ENCODE measurements at regions not wholly inside any gene's neighbourhood (a gene's known extent, or its start where the extent isn't known, plus 50 kb on each side); places are given as distances from the start of the nearest gene placed in this dataset.

DNA sequence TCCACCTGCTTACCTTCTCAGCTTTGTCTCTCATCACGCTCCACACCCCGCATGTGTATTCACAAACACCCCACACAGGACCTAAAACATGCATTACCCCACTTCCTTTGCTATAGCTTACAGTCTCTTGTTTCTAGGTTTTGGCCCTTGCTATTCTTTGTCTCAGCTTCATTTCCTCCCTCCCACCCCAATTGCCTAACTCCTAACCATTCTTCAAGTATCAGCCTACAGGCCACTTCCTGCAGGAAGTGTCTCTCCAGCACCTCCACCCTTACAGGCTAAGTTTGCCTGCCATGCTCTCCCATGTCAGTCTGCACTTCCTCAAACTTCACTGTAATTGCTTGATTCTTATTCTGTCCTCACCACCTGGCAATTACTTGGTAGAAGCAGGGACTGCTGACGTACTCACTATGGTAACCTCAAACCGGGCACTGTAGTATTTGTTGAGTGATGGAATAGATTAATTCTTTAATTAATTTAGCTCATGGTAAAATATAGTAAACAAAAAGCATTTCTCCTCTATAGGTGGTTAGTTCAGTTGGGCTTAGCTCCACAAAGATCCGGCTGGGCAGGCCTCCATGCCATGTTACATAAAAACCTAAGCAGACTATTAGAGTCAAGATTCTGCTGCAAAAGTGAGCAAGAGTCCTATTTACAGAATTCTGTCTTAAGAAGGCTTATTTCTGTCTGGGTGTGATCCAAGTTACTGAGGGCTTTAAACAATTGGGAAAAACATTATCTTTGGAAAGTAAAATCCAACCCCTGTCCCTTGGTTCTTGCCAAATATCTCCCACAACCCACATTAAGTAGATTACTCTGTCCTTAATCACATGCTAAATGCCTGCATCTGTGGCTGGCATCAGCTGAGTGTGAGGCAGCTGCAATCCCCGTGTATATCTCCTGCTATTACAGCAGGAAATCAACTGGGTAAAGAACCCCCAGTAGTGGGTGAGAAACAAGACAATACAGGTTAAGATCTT is 124.7 kb upstream of the CPEB2 start:
- no peak for DNase-seq (ENCODE audit: low read depth)

DNA sequence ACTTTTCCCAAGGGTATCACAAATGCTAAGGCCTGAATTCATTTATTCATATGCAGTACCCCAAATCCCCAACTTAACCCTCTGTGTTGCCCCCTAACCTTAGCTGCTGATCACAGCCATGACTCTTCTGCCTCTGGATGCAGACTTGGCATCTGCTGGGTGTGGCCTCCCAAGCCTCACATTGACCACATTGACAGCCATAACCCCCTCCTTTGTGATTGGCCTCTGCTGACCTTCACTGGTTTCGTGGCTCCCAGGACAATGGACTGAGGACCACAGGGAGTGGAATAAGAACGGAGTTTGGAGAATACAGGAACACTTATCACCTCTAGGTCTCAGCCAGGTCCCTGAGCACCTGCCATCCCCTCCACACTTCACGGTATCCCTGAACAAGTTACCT is 123.6 kb upstream of the CPEB2 start:
- no peak for DNase-seq (ENCODE audit: low read depth)

DNA sequence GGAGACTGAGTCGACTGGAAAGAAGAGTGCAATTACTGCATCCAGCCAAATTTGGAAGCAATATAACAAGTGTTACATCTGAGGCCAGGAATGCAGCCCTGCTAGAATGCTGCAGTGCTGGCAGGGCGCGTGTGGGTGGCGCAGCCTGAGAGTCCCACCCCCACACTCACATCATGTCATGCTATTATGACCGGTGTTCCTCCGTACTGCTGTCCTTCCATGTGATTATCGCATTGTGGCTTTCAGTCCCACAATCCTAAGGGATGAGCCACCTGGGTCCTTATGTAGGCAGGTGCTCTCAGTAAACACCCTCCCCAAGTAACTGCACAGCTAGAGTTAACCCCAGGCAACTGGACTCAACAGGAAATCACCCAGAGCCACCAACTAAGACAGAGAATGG is 122.6 kb upstream of the CPEB2 start:
- no peak for DNase-seq (ENCODE audit: low read depth)

DNA sequence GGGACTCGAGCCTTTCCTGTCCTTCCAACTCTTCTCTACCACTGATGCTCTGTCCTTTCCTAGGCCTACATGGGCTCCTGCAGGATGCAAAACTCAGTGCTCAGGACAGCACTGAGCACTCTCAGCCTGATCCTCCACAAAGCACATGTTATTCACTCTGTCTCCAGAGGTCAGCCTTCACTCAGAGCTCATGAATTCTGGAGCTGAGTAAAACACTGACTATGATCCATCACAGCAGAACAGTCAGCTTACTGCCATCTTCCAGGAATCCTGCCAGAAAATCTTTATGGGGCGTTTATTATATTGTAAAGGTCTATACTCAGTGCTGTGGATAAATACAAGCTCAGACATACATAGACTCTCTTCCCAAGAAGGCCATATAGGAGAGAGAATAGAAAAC is 121.5 kb upstream of the CPEB2 start:
- no peak for DNase-seq (ENCODE audit: low read depth)

DNA sequence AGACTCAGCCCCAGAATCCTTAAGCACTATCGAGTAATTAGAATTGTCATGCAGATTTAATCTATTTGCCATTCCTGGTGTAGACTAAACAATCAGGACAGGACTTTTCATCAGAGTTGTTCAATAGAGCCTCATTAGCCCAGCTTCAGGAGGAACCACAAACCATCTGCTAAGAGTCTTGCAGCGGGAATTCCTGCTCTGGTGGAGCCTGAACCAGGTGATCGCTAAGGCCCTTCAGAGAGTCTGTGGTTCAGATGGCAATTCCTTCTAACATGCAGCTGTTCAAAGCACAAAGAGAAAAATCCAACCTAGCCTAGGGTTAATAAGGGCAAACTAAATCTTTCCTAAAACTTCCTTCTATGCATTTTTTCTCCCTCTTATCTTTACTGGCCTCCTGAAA is 119.1 kb upstream of the CPEB2 start:
- DNase-seq (ENCODE audit: low read depth) = no peak

DNA sequence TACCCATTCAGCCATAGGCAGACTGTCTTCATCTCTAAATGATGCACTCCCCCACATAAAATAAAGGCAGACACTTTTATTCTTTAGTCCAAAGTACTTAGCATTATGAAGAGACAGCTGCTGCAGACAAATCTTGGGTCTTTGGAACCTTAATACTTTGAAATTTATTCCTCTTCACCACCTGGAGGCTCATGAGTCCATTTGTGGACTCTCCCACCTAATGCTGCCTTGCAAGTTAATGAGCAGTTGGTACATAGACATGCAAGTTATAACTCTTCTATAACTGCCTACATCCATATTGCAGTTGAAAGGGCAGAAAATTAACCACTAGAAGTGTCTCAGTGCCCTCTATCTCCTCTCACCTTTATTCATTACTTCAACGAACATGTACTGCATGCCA is 118.6 kb upstream of the CPEB2 start:
- DNase-seq (ENCODE audit: low read depth) = no peak

DNA sequence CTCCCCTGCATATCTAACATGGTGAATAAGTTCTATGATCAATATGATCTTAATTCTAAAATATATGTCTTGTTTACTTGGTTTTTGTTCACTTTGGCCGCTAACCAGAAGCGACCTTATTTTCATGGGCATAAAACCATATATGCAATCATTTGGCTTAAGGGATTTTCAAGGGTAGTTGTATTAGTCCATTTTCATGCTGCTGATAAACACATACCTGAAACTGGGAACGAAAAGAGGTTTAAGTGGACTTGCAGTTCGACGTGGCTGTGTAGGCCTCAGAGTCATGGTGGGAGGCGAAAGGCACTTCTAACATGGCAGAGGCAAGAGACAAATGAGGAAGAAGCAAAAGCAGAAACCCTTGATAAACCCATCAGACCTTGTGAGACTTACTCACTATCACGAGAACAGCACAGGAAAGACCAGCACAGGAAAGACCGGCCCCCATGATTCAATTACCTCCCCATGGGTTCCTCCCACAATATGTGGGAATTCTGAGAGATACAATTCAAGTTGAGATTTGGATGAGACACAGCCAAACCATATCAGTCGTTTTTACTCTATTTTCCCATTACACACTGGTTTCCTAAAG is 114.3 kb upstream of the CPEB2 start:
- DNase-seq (ENCODE audit: low read depth) = no peak

DNA sequence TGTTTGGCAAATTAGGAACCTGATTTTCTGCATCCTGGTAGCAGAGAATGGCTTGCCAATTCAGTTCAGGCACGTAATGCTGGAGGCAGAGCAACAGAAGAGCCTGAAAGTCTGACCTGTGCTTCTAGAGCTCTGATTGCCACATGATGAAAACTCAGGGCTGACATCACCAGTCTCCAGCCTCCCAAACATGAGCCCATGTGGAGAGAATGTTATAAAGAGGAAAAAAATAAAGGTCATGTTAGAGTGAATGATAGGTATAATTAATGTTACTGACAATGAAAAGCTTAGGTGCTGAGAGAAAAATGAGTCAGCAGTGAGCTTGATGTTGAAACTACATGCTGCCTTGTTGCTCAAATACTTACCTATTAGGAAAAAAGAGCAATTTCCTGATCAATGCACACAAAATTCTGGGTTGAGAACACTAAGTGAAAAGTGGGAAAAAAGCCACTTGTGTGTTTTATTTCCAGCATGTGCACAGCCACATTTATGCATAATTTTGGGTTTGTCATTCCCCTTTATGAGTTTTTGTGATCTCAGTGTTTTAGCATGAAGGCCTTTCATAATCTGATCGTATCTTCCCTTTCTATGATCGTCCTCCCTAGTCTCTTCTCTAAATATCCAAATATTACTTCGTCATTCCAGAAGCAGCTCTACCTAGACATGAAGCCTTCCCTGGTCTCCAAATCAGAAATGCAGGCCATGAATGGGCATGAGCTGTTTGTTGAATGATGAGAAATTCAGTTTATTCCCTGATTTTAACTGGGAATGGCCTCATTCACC is 113.3 kb upstream of the CPEB2 start:
- DNase-seq (ENCODE audit: low read depth) = no peak

DNA sequence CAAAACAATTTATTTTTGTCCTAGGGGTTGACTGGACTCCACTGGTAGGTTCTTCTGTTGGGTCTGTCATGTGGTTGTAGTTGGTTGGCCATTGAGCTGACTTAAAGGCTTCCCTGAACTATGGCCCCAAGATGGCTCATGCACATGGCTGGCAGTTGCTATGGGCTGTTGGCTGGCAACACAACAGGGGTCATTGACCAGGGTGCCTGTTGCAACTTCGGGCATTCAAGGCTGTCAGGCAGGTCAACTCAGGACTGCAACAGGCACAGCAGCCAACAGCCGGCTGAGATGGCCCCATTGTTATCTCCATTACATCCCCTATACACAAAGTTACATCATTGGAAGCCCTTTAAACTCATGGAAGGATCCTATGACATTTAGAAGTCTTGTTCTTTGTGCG is 109.7 kb upstream of the CPEB2 start:
- DNase-seq (ENCODE audit: low read depth) = no peak

DNA sequence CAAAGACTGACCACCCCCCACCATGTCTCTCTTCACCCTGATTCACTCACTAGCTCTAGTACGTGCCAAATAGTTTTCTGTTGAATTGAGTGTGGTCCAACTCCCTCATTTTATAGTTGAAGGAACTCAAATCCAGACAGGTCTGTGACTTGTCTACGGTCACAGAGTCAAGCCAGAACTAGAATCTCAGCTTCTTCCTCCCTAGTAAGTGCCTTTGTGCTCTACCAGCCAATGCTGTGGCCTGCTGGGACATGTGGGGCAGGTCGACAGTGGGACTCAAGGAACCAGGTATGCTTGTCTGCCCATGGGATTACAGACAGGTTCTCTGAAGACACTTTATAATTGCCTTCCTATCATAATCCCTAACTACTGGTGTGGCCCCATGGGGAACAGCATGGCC is 108.6 kb upstream of the CPEB2 start:
- no peak for DNase-seq (ENCODE audit: low read depth)

DNA sequence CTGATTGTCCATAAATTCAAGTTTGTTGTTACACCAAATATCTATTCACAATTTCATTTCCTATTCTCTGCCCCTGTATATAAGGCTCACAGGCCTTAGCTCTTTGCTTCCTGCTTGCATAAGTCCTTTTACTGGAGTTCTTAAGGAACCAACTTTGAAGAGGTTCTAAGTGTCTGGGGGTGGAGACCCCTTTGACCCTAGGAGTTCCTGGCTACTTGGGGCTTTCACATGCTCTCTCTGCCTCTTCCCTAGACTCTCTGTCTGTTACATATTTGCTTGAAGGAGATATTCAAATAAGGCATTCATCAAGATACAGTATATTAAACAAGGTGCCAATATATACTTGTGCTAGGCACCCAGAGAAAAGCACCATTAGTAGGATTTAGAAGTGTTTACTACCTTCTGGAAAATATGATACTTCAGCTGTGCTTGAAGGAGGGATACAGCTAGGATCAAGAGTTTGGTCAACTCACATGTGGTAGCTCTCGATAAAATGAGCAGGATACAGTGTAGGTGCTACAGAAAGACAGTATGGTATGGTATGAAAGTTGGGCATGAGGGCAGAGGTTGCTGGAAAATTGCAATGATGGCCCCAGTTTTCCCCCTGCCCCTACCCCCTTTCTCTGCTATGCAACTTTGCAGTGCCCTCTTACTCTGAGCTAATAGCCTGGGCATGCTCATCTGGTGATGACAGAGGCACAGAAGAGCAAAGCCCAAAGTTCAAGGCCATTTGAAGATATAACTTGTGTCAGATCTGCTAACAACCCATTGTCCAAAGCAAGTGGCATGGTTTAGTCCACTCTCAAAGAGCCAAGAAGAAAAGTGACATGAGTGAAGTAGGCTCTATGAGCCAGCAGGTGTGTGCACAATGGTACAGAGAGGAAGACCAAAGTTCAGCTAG is 107.6 kb upstream of the CPEB2 start:
- DNase-seq (ENCODE audit: low read depth) = no peak

DNA sequence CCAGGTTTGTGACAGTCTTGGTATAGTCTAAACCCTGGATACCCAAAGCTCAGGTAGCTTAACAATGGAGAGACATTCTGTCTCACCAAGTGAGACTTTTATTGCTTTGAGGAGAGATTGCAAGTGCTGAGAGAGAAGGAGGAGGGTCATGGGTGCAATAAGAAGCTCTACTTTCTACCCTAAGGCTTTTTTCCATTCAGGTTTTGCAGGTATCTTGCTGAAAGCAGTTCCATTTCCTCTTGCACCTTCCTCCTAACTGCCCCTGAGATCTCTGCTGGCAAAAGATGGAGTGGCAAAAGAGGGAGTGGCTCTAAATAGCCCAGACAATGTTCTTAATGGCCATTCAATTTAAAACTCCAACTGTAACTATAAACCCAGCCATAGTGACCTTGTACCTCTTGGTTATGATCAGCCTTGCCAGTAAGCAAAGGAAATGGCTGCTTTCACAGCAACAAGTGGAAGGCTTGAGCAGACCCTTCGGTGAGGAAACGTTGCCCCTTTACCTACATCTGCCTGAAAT is 105.6 kb upstream of the CPEB2 start:
- DNase-seq (ENCODE audit: low read depth) = no peak

DNA sequence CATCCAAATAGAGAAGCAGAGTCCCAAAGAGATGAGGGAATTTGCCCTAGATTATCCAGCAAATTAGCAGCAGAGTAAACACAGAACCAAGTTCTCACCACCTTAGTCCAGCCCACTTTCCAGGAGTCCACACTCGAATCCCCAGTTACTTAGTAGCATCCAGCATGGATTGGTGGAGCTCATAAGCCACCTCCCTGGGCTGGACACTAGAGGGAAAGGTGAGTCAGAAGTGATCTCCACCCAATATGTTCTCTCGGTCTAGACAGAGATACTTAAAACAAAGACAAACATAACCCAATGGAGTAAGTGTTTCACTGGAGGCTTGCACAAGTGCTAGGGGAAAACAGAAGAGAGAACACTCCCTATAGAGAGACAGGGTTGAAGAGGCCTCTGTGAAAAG is 105.1 kb upstream of the CPEB2 start:
- no peak for DNase-seq (ENCODE audit: low read depth)

DNA sequence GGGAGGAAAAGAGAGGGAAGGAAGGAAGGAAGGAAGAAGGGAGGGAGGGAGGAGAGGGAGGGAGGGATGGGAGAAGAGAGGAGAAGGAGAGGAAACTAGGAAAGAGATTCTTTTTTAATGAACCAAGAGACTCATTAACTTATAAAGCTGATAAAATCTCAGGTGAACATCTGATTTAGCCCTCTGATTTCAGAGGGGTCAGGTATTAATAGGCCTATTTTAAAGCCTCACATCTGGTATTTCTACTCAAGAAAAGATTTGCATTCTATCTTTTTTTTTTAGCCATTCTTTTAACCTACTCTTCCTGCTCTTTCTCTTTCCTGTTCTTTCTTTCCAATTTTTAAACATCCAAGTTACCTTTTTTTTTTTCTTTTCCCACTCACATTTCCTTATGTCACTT is 103.3 kb upstream of the CPEB2 start:
- DNase-seq (ENCODE audit: low read depth) = no peak

DNA sequence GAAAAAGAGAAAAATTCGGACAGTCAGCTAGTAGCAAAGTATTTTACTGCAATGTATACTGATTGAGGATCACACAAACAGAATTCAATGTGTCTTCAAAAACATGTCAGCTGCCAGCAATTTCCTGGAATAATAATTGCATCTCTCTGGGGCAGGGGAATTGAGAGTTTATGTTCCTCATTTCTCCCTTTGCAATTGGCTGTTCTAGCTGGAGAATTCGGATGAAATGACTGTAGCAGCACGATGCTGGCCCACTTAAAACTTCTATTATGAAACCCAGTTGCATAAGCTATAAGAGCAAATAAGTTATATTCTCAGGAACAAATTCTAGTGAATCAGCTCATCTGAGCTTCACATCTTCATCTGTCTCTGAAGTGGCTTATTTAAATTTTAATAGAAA is 99.9 kb upstream of the CPEB2 start:
- DNase-seq (ENCODE audit: low read depth) = no peak

DNA sequence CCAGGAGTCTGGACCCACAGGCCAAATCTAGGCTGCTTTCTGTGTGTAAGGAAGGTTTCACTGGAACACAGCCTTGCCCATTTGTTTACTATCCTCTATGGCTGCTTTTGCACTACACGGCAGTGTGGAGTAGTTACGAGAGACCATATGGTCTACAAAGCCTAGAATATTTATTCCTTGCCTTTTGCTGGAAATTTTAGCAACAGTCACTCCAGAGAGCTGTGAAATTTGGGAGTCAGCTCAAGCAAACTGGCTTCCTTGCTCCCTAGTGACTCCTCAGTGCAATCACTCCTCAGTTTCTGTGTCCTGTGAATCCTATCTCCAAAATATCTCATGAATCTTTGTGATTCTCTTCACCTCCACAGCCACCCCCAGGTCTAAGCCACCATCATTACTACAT is 99.0 kb upstream of the CPEB2 start:
- DNase-seq (ENCODE audit: low read depth) = no peak

DNA sequence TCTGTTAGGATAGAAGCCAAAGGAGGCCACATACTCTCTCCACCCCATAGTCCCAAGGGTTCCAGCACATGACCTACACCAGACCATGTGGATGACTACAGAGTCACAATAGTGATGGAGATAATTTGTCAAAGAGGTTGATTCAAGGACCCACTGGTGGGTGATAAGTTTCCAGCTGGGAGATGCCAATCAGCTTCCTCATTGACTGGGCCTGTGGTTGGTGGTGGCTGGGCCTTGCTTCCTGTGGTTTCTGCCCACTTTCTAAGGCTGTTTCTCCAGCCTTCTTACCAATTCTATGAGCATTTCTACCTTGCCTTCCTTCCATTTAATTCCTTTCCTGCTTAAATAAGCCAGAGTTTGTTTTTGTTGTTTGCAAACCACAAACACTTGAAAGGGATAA is 95.5 kb upstream of the CPEB2 start:
- DNase-seq (ENCODE audit: low read depth) = no peak

DNA sequence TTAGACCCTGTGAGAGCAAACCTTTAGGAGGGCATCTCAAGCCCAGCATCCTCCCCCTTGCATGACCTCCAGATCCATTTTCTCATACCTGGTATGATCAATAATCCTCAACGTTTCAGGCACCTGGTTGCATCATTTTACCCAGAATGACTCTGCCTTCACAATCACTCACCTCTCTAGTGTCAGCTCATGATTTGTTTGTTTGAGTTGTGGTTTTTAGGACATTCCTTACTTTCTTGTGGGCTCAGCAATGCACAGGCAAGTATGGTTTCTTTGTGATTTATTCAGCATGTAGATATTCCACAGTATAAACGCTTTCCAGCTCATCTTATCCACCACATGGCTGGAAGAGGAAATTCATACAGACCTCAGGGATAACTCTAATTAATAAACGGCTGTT is 93.6 kb upstream of the CPEB2 start:
- no peak for DNase-seq (ENCODE audit: low read depth)

DNA sequence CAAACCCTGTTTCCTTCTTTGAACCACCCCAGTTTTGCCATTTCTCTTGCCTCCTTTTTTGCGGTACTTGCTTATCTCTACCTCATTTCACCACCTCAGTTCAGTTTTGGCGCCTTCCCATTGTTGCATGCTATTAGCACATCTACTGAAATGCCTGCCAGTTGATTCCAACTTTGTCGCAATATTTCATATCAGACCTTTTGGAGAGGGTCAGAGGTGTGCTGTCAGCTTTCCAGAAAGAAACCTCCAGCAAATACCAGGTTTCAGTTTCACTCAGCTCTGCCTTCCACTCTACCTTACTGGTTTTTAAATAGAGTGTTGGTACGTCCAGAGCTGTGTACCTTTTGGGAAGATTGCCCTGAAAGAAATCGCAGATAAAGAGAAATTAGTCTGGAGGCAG is 91.9 kb upstream of the CPEB2 start:
- no peak for DNase-seq (ENCODE audit: low read depth)

DNA sequence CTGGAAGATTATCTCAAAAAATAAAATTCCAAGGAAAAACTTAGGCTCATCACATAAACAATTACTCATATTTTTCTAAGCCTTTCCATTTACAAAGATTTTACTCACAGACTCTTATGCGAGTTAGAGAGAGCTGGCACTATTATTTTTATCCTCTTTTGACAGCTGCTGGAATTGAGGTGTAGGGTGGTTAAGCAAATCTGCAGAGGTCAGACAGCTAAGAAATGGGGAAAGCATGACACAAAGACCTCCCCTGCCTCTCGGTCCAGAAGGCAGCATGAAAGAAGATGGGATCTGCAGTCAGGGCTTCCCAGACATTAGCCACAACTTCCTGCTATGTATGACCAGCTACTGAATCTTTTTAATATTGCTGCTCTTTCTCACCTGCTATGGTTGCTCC is 89.9 kb upstream of the CPEB2 start:
- no peak for DNase-seq (ENCODE audit: low read depth)

DNA sequence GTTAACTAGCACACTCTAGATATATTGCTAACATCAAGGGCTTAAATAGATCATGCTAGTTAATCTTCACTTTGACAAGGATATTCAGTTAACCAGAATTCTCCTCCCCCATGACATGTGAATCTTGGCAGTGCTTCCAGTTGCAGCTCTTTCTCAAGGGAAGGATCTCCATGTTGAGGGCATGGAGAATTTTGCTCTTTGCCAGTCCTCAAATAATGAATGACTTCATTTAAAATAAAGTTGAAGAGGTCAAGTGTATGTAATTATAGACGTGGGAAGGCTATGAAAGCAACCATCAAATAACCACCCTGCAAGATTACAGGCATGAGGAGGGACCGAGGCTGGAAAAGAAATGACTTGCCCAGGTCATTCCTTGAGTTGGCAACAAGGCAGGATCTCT is 87.3 kb upstream of the CPEB2 start:
- no peak for DNase-seq (ENCODE audit: low read depth)
